ENCODE measurements at regions not wholly inside any gene's neighbourhood (a gene's known extent, or its start where the extent isn't known, plus 50 kb on each side); places are given as distances from the start of the nearest gene placed in this dataset.
A peak's percentile ranks its signal among the peaks of the same experiment; 100 is the strongest.

DNA sequence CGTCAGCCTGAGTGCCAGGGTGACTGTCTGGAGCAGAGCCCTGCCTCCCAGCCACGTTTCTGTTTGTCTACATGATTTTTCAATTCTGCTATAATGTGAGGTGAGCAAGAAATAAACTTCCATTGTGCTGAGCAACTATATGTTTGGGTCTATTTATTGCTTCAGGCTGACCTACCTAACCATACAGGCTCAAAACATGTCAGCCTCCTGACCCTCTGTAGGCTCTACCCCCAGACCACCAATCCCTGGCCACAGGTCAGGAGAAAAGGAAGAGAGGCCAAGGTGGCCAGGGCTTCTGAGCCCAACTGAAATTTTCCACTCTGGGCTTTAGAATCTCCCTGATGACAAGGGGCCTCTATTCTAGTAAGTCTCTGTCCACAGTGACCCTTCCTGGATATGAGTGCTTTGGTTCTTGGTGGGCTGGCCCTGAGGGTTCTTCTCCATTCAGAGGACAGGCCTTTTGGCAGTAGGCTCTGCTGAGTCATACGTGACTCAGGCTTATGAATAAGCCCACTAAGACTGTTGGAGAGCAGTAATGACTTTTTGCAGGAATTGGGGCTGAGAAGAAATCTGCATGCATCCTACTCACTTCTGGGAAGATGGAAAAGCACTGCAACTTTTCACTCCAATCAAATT, 117.2 kb upstream of the TBCA start (continued):
- TF ChIP-seq, protein P1, sequence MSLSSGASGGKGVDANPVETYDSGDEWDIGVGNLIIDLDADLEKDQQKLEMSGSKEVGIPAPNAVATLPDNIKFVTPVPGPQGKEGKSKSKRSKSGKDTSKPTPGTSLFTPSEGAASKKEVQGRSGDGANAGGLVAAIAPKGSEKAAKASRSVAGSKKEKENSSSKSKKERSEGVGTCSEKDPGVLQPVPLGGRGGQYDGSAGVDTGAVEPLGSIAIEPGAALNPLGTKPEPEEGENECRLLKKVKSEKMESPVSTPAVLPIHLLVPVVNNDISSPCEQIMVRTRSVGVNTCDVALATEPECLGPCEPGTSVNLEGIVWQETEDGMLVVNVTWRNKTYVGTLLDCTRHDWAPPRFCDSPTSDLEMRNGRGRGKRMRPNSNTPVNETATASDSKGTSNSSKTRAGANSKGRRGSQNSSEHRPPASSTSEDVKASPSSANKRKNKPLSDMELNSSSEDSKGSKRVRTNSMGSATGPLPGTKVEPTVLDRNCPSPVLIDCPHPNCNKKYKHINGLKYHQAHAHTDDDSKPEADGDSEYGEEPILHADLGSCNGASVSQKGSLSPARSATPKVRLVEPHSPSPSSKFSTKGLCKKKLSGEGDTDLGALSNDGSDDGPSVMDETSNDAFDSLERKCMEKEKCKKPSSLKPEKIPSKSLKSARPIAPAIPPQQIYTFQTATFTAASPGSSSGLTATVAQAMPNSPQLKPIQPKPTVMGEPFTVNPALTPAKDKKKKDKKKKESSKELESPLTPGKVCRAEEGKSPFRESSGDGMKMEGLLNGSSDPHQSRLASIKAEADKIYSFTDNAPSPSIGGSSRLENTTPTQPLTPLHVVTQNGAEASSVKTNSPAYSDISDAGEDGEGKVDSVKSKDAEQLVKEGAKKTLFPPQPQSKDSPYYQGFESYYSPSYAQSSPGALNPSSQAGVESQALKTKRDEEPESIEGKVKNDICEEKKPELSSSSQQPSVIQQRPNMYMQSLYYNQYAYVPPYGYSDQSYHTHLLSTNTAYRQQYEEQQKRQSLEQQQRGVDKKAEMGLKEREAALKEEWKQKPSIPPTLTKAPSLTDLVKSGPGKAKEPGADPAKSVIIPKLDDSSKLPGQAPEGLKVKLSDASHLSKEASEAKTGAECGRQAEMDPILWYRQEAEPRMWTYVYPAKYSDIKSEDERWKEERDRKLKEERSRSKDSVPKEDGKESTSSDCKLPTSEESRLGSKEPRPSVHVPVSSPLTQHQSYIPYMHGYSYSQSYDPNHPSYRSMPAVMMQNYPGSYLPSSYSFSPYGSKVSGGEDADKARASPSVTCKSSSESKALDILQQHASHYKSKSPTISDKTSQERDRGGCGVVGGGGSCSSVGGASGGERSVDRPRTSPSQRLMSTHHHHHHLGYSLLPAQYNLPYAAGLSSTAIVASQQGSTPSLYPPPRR (CRISPR knock-in tag; IDR thresholded peaks at IDR 0.05; ENCODE audit: borderline replicate concordance) = no peak
- no peak for TF ChIP-seq CC2D1A (IDR thresholded peaks at IDR 0.05)
- TF ChIP-seq TGIF2 (CRISPR knock-in tag; IDR thresholded peaks at IDR 0.05) = no peak
- no peak for TF ChIP-seq PTBP1 (IDR thresholded peaks at IDR 0.05; ENCODE audit: low read depth, low read length)
- TF ChIP-seq, protein P2, sequence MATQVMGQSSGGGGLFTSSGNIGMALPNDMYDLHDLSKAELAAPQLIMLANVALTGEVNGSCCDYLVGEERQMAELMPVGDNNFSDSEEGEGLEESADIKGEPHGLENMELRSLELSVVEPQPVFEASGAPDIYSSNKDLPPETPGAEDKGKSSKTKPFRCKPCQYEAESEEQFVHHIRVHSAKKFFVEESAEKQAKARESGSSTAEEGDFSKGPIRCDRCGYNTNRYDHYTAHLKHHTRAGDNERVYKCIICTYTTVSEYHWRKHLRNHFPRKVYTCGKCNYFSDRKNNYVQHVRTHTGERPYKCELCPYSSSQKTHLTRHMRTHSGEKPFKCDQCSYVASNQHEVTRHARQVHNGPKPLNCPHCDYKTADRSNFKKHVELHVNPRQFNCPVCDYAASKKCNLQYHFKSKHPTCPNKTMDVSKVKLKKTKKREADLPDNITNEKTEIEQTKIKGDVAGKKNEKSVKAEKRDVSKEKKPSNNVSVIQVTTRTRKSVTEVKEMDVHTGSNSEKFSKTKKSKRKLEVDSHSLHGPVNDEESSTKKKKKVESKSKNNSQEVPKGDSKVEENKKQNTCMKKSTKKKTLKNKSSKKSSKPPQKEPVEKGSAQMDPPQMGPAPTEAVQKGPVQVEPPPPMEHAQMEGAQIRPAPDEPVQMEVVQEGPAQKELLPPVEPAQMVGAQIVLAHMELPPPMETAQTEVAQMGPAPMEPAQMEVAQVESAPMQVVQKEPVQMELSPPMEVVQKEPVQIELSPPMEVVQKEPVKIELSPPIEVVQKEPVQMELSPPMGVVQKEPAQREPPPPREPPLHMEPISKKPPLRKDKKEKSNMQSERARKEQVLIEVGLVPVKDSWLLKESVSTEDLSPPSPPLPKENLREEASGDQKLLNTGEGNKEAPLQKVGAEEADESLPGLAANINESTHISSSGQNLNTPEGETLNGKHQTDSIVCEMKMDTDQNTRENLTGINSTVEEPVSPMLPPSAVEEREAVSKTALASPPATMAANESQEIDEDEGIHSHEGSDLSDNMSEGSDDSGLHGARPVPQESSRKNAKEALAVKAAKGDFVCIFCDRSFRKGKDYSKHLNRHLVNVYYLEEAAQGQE (IDR thresholded peaks at IDR 0.05; ENCODE audit: borderline replicate concordance) = 0 out of 2 replicates have a peak, but pooled peaks have one; percentile 19
- TF ChIP-seq, protein P2 (CRISPR knock-in tag; IDR thresholded peaks at IDR 0.05; ENCODE audit: low read depth) = no peak
- TF ChIP-seq ZNF121 (CRISPR knock-in tag; conservative IDR thresholded peaks at IDR 0.05) = no peak
- no peak for TF ChIP-seq TEAD4 (IDR thresholded peaks at IDR 0.05; ENCODE audit: low read length)
- no peak for TF ChIP-seq TEAD4 (CRISPR knock-in tag; IDR thresholded peaks at IDR 0.05; ENCODE audit: borderline replicate concordance)
- TF ChIP-seq, protein P3, sequence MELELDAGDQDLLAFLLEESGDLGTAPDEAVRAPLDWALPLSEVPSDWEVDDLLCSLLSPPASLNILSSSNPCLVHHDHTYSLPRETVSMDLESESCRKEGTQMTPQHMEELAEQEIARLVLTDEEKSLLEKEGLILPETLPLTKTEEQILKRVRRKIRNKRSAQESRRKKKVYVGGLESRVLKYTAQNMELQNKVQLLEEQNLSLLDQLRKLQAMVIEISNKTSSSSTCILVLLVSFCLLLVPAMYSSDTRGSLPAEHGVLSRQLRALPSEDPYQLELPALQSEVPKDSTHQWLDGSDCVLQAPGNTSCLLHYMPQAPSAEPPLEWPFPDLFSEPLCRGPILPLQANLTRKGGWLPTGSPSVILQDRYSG (tag; conservative IDR thresholded peaks at IDR 0.05; ENCODE audit: low read depth) = no peak
- TF ChIP-seq, protein P4, sequence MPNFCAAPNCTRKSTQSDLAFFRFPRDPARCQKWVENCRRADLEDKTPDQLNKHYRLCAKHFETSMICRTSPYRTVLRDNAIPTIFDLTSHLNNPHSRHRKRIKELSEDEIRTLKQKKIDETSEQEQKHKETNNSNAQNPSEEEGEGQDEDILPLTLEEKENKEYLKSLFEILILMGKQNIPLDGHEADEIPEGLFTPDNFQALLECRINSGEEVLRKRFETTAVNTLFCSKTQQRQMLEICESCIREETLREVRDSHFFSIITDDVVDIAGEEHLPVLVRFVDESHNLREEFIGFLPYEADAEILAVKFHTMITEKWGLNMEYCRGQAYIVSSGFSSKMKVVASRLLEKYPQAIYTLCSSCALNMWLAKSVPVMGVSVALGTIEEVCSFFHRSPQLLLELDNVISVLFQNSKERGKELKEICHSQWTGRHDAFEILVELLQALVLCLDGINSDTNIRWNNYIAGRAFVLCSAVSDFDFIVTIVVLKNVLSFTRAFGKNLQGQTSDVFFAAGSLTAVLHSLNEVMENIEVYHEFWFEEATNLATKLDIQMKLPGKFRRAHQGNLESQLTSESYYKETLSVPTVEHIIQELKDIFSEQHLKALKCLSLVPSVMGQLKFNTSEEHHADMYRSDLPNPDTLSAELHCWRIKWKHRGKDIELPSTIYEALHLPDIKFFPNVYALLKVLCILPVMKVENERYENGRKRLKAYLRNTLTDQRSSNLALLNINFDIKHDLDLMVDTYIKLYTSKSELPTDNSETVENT (CRISPR knock-in tag; IDR thresholded peaks at IDR 0.05) = no peak
